Naive B cell (primary cell): ENCODE measurements at regions not wholly inside any gene's neighbourhood (a gene's known extent, or its start where the extent isn't known, plus 50 kb on each side); places are given as distances from the start of the nearest gene placed in this dataset.

Experiments
- ATAC-seq, 2 donors: fragments of 150-1000 bp; cut with Tn5 transposase; 2 replicates each; pipeline ENCODE4 v1.10.0; 2021; ENCODE audit warnings: low read depth in 2 of 2, mild to moderate bottlenecking in 2 of 2, moderate library complexity in 2 of 2
- DNase-seq: peaks from one replicate; pipeline ENCODE4 v3.0.0; 2022
- H3K27ac Mint-ChIP-seq, 6 donors: one replicate each; pipeline ENCODE4 v1.8.0; 2020 to 2022; ENCODE audit warnings: mild to moderate bottlenecking in 6 of 6, mixed read lengths in 6 of 6, moderate library complexity in 5 of 6, inconsistent platforms in 2 of 6
- H3K27me3 Mint-ChIP-seq, 3 donors: one replicate each; pipeline ENCODE4 v1.8.0; 2021 to 2022; ENCODE audit warnings: mixed read lengths in 3 of 3, mild to moderate bottlenecking in 1 of 3
- H3K36me3 Mint-ChIP-seq, 2 donors: one replicate each; pipeline ENCODE4 v1.8.0; 2020 to 2022; ENCODE audit warnings: mixed read lengths in 2 of 2, inconsistent platforms in 1 of 2, mild to moderate bottlenecking in 1 of 2
- H3K4me1 Mint-ChIP-seq, 3 donors: one replicate each; pipeline ENCODE4 v1.8.0; 2020 to 2022; ENCODE audit warnings: mixed read lengths in 3 of 3, inconsistent platforms in 1 of 3, mild to moderate bottlenecking in 1 of 3, moderate library complexity in 1 of 3
- H3K4me3 Mint-ChIP-seq, 8 donors: one replicate each; pipeline ENCODE4 v1.8.0; 2020 to 2022; ENCODE audit warnings: mild to moderate bottlenecking in 8 of 8, mixed read lengths in 8 of 8, moderate library complexity in 8 of 8, inconsistent platforms in 2 of 8
- H3K9me3 Mint-ChIP-seq, 7 donors: one replicate each; pipeline ENCODE4 v1.8.0; 2020 to 2022; ENCODE audit warnings: mixed read lengths in 7 of 7, mild to moderate bottlenecking in 5 of 7, inconsistent platforms in 2 of 7, moderate library complexity in 1 of 7

- Mint-ChIP-seq H3K4me1 (no peaks in the 10 kb centered on the region), H3K9me3 (peaks cover 0 to 4% (median 0%) of the 10 kb centered on the region in 7 donors), H3K36me3 (no peaks in the 10 kb centered on the region), H3K4me3 (no peak overlapping the region), H3K27ac (no peak overlapping the region), H3K27me3 (peaks cover 19 to 38% (median 30%) of the 10 kb centered on the region in 3 donors)
- ATAC-seq (no peak), DNase-seq (no peak)
Measured at GRCh38 chr11:11747570-11747969, 94.2 kb upstream of the USP47 start.

- peaks cover 0 to 4% (median 0%) of the 10 kb centered on the region in 7 donors for H3K9me3 Mint-ChIP-seq
- H3K27me3 Mint-ChIP-seq, result peaks cover 28 to 41% (median 38%) of the 10 kb centered on the region in 3 donors
- no peak for ATAC-seq
Measured at GRCh38 chr11:11746449-11746848, 95.3 kb upstream of the USP47 start.

GRCh38 chr11:11743216-11743615, 98.6 kb upstream of the USP47 start:
- Mint-ChIP-seq H3K9me3 (peaks cover 0 to 4% (median 0%) of the 10 kb centered on the region in 7 donors), H3K4me3 (no peak overlapping the region), H3K27ac (no peak overlapping the region), H3K36me3 (no peaks in the 10 kb centered on the region), H3K27me3 (peaks cover 21 to 59% (median 34%) of the 10 kb centered on the region in 3 donors), H3K4me1 (no peaks in the 10 kb centered on the region)
- ATAC-seq (no peak), DNase-seq (no peak)

More at GRCh38 chr11:11746449-11746848, 95.3 kb upstream of the USP47 start:
- no peak for DNase-seq
- H3K27ac Mint-ChIP-seq, result no peak overlapping the region
- H3K4me3 Mint-ChIP-seq, result no peak overlapping the region
- H3K36me3 Mint-ChIP-seq, result no peaks in the 10 kb centered on the region
- no peaks in the 10 kb centered on the region for H3K4me1 Mint-ChIP-seq

- DNase-seq, result no peak
- ATAC-seq, result no peak
- Mint-ChIP-seq H3K27me3 (peaks cover 21 to 55% (median 32%) of the 10 kb centered on the region in 3 donors), H3K27ac (no peak overlapping the region), H3K36me3 (no peaks in the 10 kb centered on the region), H3K4me3 (no peak overlapping the region), H3K4me1 (no peaks in the 10 kb centered on the region), H3K9me3 (peaks cover 0 to 3% (median 0%) of the 10 kb centered on the region in 7 donors)
Measured at GRCh38 chr11:11742486-11742885, 99.3 kb upstream of the USP47 start.

- H3K4me3 Mint-ChIP-seq, result no peak overlapping the region
- ATAC-seq (no peak), DNase-seq (no peak)
- no peak overlapping the region for H3K27ac Mint-ChIP-seq
- H3K9me3 Mint-ChIP-seq, result peaks cover 0 to 1% (median 0%) of the 10 kb centered on the region in 7 donors
- H3K27me3 Mint-ChIP-seq, result peaks cover 23 to 54% (median 30%) of the 10 kb centered on the region in 3 donors
- no peaks in the 10 kb centered on the region for H3K36me3 Mint-ChIP-seq
- no peaks in the 10 kb centered on the region for H3K4me1 Mint-ChIP-seq
Measured at GRCh38 chr11:11740836-11741235, 100.9 kb upstream of the USP47 start.

GRCh38 chr11:11740073-11740702, 101.6 kb upstream of the USP47 start:
- H3K27ac Mint-ChIP-seq, result no peak overlapping the region
- no peak for ATAC-seq
- H3K27me3 Mint-ChIP-seq, result peaks cover 28 to 53% (median 29%) of the 10 kb centered on the region in 3 donors
- H3K4me3 Mint-ChIP-seq, result no peak overlapping the region
- no peaks in the 10 kb centered on the region for H3K4me1 Mint-ChIP-seq
- peaks cover 0 to 1% (median 0%) of the 10 kb centered on the region in 7 donors for H3K9me3 Mint-ChIP-seq
- DNase-seq, result no peak
- H3K36me3 Mint-ChIP-seq, result no peaks in the 10 kb centered on the region

GRCh38 chr11:11738370-11738769, 103.4 kb upstream of the USP47 start:
- no peaks in the 10 kb centered on the region for H3K9me3 Mint-ChIP-seq
- DNase-seq (no peak), ATAC-seq (no peak)
- no peak overlapping the region for H3K27ac Mint-ChIP-seq
- no peak overlapping the region for H3K4me3 Mint-ChIP-seq
- H3K4me1 Mint-ChIP-seq, result no peaks in the 10 kb centered on the region
- no peaks in the 10 kb centered on the region for H3K36me3 Mint-ChIP-seq
- peaks cover 20 to 55% (median 26%) of the 10 kb centered on the region in 3 donors for H3K27me3 Mint-ChIP-seq

- H3K9me3 Mint-ChIP-seq, result no peaks in the 10 kb centered on the region
- H3K4me3 Mint-ChIP-seq, result no peak overlapping the region
- ATAC-seq (no peak), DNase-seq (no peak)
- H3K36me3 Mint-ChIP-seq, result no peaks in the 10 kb centered on the region
- H3K4me1 Mint-ChIP-seq, result no peaks in the 10 kb centered on the region
- peaks cover 15 to 37% (median 20%) of the 10 kb centered on the region in 3 donors for H3K27me3 Mint-ChIP-seq
- H3K27ac Mint-ChIP-seq, result no peak overlapping the region
Measured at GRCh38 chr11:11735586-11735985, 106.2 kb upstream of the USP47 start.

GRCh38 chr11:11733246-11733747, 108.5 kb upstream of the USP47 start:
- H3K27me3 Mint-ChIP-seq, result peaks cover 9 to 34% (median 24%) of the 10 kb centered on the region in 3 donors
- H3K4me1 Mint-ChIP-seq, result no peaks in the 10 kb centered on the region
- ATAC-seq (no peak), DNase-seq (no peak)
- H3K27ac Mint-ChIP-seq, result no peak overlapping the region
- no peaks in the 10 kb centered on the region for H3K36me3 Mint-ChIP-seq
- no peak overlapping the region for H3K4me3 Mint-ChIP-seq
- peaks cover 0 to 1% (median 0%) of the 10 kb centered on the region in 7 donors for H3K9me3 Mint-ChIP-seq

GRCh38 chr11:11732116-11732515, 109.7 kb upstream of the USP47 start:
- Mint-ChIP-seq H3K36me3 (no peaks in the 10 kb centered on the region), H3K27me3 (peaks cover 15 to 34% (median 28%) of the 10 kb centered on the region in 3 donors), H3K9me3 (peaks cover 0 to 1% (median 0%) of the 10 kb centered on the region in 7 donors), H3K4me3 (no peak overlapping the region), H3K27ac (no peak overlapping the region), H3K4me1 (no peaks in the 10 kb centered on the region)
- DNase-seq (no peak), ATAC-seq (no peak)

GRCh38 chr11:11731311-11732083, 109.7 kb upstream of the GALNT18 start:
- Mint-ChIP-seq H3K4me3 (no peak overlapping the region), H3K27ac (no peak overlapping the region), H3K9me3 (peaks cover 0 to 1% (median 0%) of the 10 kb centered on the region in 7 donors), H3K36me3 (no peaks in the 10 kb centered on the region), H3K27me3 (peaks cover 15 to 34% (median 28%) of the 10 kb centered on the region in 3 donors), H3K4me1 (no peaks in the 10 kb centered on the region)
- DNase-seq (no peak), ATAC-seq (no peak)

- no peak for DNase-seq
- Mint-ChIP-seq H3K4me3 (no peak overlapping the region), H3K4me1 (no peaks in the 10 kb centered on the region), H3K27me3 (peaks cover 6 to 23% (median 19%) of the 10 kb centered on the region in 3 donors), H3K9me3 (peaks cover 0 to 5% (median 0%) of the 10 kb centered on the region in 7 donors), H3K27ac (no peak overlapping the region), H3K36me3 (no peaks in the 10 kb centered on the region)
- ATAC-seq, result no peak
Measured at GRCh38 chr11:11728386-11728785, 106.6 kb upstream of the GALNT18 start.

- ATAC-seq, result no peak
- Mint-ChIP-seq H3K27me3 (peaks cover 22 to 30% (median 22%) of the 10 kb centered on the region in 3 donors), H3K9me3 (peaks cover 12 to 26% (median 15%) of the 10 kb centered on the region in 7 donors), H3K4me3 (no peak overlapping the region), H3K36me3 (no peaks in the 10 kb centered on the region), H3K4me1 (no peaks in the 10 kb centered on the region), H3K27ac (no peak overlapping the region)
- DNase-seq, result no peak
Measured at GRCh38 chr11:11725438-11725837, 103.6 kb upstream of the GALNT18 start.

GRCh38 chr11:11724994-11725393, 103.2 kb upstream of the GALNT18 start:
- H3K27me3 Mint-ChIP-seq, result peaks cover 18 to 30% (median 23%) of the 10 kb centered on the region in 3 donors

More at GRCh38 chr11:11724994-11725393, 103.2 kb upstream of the GALNT18 start:
- H3K9me3 Mint-ChIP-seq, result peaks cover 13 to 28% (median 16%) of the 10 kb centered on the region in 7 donors
- no peaks in the 10 kb centered on the region for H3K4me1 Mint-ChIP-seq
- no peaks in the 10 kb centered on the region for H3K36me3 Mint-ChIP-seq
- no peak for ATAC-seq
- no peak for DNase-seq
- H3K27ac Mint-ChIP-seq, result no peak overlapping the region
- H3K4me3 Mint-ChIP-seq, result no peak overlapping the region
